Lung (tissue), 11 donors: ENCODE measurements at regions not wholly inside any gene's neighbourhood (a gene's known extent, or its start where the extent isn't known, plus 50 kb on each side); places are given as distances from the start of the nearest gene placed in this dataset.
A peak's percentile ranks its signal among the peaks of the same experiment; 100 is the strongest.

Source experiments
- ATAC-seq: fragments of 200-7000 bp; cut with Tn5 transposase; one replicate; pipeline ENCODE4 v1.9.1; 2020; ENCODE audit warnings: moderate number of reproducible peaks; ENCODE audit not compliant: insufficient read depth, low FRiP score
- DNase-seq, 3 donors: peaks; one replicate each; pipeline ENCODE4 v3.0.0-alpha.2; 2013 to 2017
- H3K27ac ChIP-seq, 2 donors: one replicate each; pipeline ENCODE4 v1.5.1; 2013; ENCODE audit warnings: mild to moderate bottlenecking in 2 of 2, moderate library complexity in 2 of 2, control low read depth in 1 of 2, inconsistent platforms in 1 of 2, low read depth in 1 of 2, low read length in 1 of 2
- H3K27me3 ChIP-seq, 3 donors: one replicate each; pipeline ENCODE4 v1.5.1; 2013; ENCODE audit warnings: low read length in 2 of 3; ENCODE audit not compliant: control insufficient read depth in 3 of 3, insufficient read depth in 3 of 3
- H3K36me3 ChIP-seq, 4 donors: one replicate each; pipeline ENCODE4 v1.5.1; 2013; ENCODE audit warnings: low read length in 4 of 4, mild to moderate bottlenecking in 1 of 4, moderate library complexity in 1 of 4; ENCODE audit not compliant: control insufficient read depth in 4 of 4, insufficient read depth in 4 of 4
- H3K4me1 ChIP-seq, 5 donors: one replicate each; pipeline ENCODE4 v1.5.1; 2013; ENCODE audit warnings: low read length in 5 of 5, mild to moderate bottlenecking in 2 of 5, moderate library complexity in 1 of 5; ENCODE audit not compliant: control insufficient read depth in 5 of 5, insufficient read depth in 5 of 5
- H3K4me3 ChIP-seq: one replicate; pipeline ENCODE4 v1.5.1; 2013; ENCODE audit warnings: mild to moderate bottlenecking, control low read depth, moderate library complexity
- H3K9ac ChIP-seq, 2 donors: one replicate each; pipeline ENCODE4 v1.5.1; 2013; ENCODE audit warnings: low read length in 2 of 2, control low read depth in 1 of 2; ENCODE audit not compliant: insufficient read depth in 1 of 2
- H3K9me3 ChIP-seq, 4 donors: one replicate each; pipeline ENCODE4 v1.5.1; 2013; ENCODE audit warnings: low read length in 3 of 4, mild to moderate bottlenecking in 1 of 4, moderate library complexity in 1 of 4; ENCODE audit not compliant: control insufficient read depth in 4 of 4, insufficient read depth in 3 of 4
- CTCF ChIP-seq: IDR thresholded peaks from 2 replicates; pipeline ENCODE4 v1.5.1; 2012; ENCODE audit warnings: mild to moderate bottlenecking; ENCODE audit errors: control extremely low read depth, extremely low read depth
- WGBS, 2 donors: extraction: QIAGEN DNeasy Blood & Tissue Kit; methylation state at CpG; one replicate each; pipeline ENCODE4 v1.1.7; 2013; 5-methylcytosine and 5-hydroxymethylcytosine counted together
- donor health status: control.
- donor health status: control.
- donor health status: Bipolar disorder and iron deficiency.
- donor health status: healthy.
- donor health status: DM: yes; HTN: yes; CAD: no.

DNA sequence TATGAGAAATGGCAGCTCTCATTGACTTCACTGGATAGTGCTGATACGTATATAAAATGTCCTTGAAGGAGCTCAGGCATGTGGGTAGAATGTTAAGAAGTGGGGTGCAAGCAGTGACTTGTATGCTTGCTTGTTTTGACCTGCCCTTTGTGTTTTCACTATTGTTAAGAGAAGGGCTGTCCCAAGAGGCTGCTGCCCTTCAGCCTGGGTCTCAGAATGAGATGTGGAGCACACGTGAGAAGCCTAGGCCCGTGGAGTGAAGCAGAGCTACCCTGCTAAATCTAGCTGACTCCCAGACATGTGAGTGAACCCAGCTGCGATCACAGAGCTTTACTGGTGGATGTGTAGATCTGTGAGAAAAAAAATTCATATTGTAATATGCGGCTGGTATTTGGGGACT, 305.3 kb upstream of the RGS17 start:
- ATAC-seq = no peak
- DNase-seq = no peak
- no peaks in the 10 kb centered on the region for H3K4me1 ChIP-seq
- peaks cover 0 to 2% (median 0%) of the 10 kb centered on the region in 4 donors for H3K9me3 ChIP-seq
- no peaks in the 10 kb centered on the region for H3K36me3 ChIP-seq
- TF ChIP-seq CTCF = no peak
- no peak overlapping the region for H3K9ac ChIP-seq
- H3K27ac ChIP-seq = no peak overlapping the region
- no peaks in the 10 kb centered on the region for H3K27me3 ChIP-seq
- 50 to 62% methylated on average over 5 of the region's 5 CpGs for WGBS, 2 donors
- H3K4me3 ChIP-seq = no peak overlapping the region

- ATAC-seq (no peak), DNase-seq (no peak)
- Histone ChIP-seq H3K4me1 (no peaks in the 10 kb centered on the region), H3K27ac (no peak overlapping the region), H3K9ac (no peak overlapping the region), H3K4me3 (no peak overlapping the region), H3K36me3 (no peaks in the 10 kb centered on the region), H3K9me3 (peaks cover 0 to 2% (median 0%) of the 10 kb centered on the region in 4 donors), H3K27me3 (no peaks in the 10 kb centered on the region)
- TF ChIP-seq CTCF = no peak
Measured at GRCh38 chr6:153435787-153436186, 304.7 kb upstream of the RGS17 start.

DNA sequence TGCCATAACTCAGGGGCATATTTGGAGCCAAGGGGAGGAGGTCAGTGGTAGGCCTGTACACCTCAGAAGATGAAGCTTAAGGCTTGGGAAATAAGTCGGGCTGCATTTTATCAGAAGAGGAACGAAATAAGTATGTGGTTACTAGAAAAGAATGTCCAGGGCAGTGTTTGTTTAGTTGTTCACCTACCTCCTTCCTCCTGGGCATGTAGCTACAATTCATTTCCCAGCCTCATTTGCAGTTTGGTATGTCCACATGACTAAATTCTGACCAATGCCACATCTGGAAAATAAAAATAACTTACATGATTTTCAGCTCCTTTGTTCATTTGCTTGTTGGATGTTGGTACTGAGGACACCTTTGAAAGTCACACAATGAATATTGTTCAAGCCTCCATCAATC, 294.5 kb upstream of the RGS17 start:
- WGBS, 2 donors = 63 to 69% methylated on average over 2 of the region's 2 CpGs
- ATAC-seq = no peak
- DNase-seq = no peak
- Histone ChIP-seq H3K9ac (no peak overlapping the region), H3K4me1 (no peaks in the 10 kb centered on the region), H3K36me3 (no peaks in the 10 kb centered on the region), H3K27ac (no peak overlapping the region), H3K9me3 (no peaks in the 10 kb centered on the region), H3K4me3 (no peak overlapping the region), H3K27me3 (no peaks in the 10 kb centered on the region)
- no peak for TF ChIP-seq CTCF

DNA sequence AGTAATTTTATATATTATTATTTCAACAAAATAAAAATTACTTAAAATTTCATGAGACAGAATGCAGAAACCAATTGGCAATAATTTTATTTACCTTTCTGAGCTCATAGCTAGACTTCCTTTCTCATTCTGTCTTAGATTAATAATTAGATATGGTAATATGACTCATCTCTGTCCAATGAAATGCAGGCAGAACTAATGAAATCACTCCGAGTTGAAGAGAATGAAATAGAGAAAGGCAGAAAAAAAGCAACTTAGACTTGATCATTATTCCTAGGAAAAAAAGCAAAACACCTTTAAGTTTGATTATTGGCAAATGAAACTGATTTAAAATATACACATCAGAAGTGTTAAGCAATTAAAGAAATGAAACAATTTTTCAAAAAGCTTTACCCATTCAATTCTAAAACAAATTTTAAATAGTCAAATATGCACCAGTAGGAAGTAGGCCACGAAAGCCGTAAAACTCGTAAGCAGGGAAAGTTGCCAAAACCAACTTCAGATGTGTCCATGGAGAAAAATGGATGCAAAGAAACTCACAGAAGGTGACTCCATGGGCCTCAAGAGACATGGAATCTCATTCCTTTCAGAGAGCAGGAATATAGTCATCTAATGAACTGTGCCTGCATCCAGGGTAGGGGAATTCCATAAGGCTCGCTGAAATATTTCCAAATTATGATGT, 293.8 kb upstream of the RGS17 start:
- 71 to 77% methylated on average over 5 of the region's 5 CpGs for WGBS, 2 donors
- DNase-seq (peak in 1 of 3 donors; percentile 2), ATAC-seq (no peak)
- H3K9ac ChIP-seq = no peak overlapping the region
- no peaks in the 10 kb centered on the region for H3K36me3 ChIP-seq
- no peak overlapping the region for H3K4me3 ChIP-seq
- no peaks in the 10 kb centered on the region for H3K27me3 ChIP-seq
- no peak for TF ChIP-seq CTCF
- no peak overlapping the region for H3K27ac ChIP-seq
- H3K9me3 ChIP-seq = no peaks in the 10 kb centered on the region
- H3K4me1 ChIP-seq = no peaks in the 10 kb centered on the region
